Neuron (in vitro differentiated cells): ENCODE measurements at regions not wholly inside any gene's neighbourhood (a gene's known extent, or its start where the extent isn't known, plus 50 kb on each side); places are given as distances from the start of the nearest gene placed in this dataset.

Experiments used
- H2AFZ ChIP-seq: one replicate; pipeline ENCODE4 v1.6.1; 2013; ENCODE audit warnings: low read depth, mild to moderate bottlenecking, inconsistent platforms, low read length, moderate library complexity
- H3K27me3 ChIP-seq: one replicate; pipeline ENCODE4 v1.6.1; 2013; ENCODE audit warnings: low read length; ENCODE audit not compliant: insufficient read depth
- H3K36me3 ChIP-seq: one replicate; pipeline ENCODE4 v1.6.1; 2013; ENCODE audit warnings: low read length; ENCODE audit not compliant: insufficient read depth
- H3K4me1 ChIP-seq: one replicate; pipeline ENCODE4 v1.6.1; 2013; ENCODE audit warnings: low read length; ENCODE audit not compliant: insufficient read depth
- H3K4me3 ChIP-seq: 2 replicates; pipeline ENCODE4 v1.5.1; 2013; ENCODE audit warnings: mild to moderate bottlenecking, low read length, moderate library complexity
- H3K9me3 ChIP-seq: one replicate; pipeline ENCODE4 v1.6.1; 2013; ENCODE audit warnings: low read length

DNA sequence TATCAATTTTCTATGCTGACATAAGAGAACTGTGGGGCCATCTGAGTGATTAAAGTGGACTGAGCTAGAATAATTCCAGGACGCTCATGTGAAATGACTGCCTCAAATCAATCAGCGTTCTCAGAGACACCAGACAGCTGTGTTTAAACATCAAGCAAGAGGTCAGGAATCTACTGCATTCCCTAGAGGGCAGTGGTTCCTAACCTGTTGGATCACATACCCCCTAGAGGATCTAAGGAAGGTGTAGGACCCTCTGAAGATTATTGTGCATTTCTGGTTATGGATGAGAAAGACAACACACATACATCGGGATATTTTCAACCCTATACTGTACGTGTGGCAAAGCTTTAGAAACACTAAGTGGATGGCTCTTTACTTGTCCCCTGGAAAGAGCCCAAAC lies 51.8 kb upstream of the FREM2 start:
- H3K36me3 ChIP-seq = no peaks in the 10 kb centered on the region
- H3K4me1 ChIP-seq = no peaks in the 10 kb centered on the region
- no peak overlapping the region for H2AFZ ChIP-seq
- H3K9me3 ChIP-seq = no peaks in the 10 kb centered on the region
- no peak overlapping the region for H3K4me3 ChIP-seq
- H3K27me3 ChIP-seq = no peaks in the 10 kb centered on the region

DNA sequence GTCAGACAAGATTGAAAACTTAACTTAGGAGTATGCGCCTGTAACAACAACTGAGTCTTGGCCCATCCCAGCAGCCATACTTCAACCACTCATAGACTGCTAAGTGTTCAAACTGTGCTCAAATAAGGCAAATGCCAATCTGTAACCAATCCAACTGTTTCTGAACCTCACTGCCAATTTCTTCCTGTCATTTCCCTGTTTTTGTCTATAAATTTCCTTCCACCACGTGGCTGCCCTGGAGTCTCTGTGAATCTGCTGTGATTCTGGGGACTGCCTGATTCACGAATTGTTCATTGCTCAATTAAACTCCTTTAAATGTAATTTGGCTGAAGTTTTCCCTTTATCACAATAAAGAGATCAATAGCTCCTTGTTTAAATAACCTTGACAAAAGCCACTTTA lies 50.8 kb upstream of the FREM2 start:
- Histone ChIP-seq H3K36me3 (no peaks in the 10 kb centered on the region), H2AFZ (no peak overlapping the region), H3K9me3 (no peaks in the 10 kb centered on the region), H3K4me3 (no peak overlapping the region), H3K27me3 (no peaks in the 10 kb centered on the region), H3K4me1 (no peaks in the 10 kb centered on the region)

DNA sequence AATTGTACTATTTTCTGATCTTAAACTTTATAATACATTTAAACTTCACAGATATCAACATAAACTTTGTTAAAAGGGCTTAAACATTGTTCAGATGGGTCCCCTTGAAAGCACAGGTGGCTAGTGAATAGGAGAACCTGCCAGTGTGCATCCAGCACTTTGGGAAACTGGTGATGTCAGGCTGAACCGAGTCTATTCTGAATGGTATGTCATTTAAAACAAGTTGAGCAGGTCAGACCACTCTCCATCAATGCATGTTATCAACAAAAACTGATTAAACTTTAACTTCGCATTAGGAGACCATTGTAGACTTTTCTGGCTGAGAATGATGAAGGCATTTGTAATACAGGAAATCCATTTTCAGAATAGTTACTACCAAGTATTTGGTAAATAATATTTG lies 50.1 kb upstream of the FREM2 start:
- no peaks in the 10 kb centered on the region for H3K9me3 ChIP-seq
- H3K27me3 ChIP-seq = no peaks in the 10 kb centered on the region
- H3K36me3 ChIP-seq = no peaks in the 10 kb centered on the region
- no peak overlapping the region for H3K4me3 ChIP-seq
- no peak overlapping the region for H2AFZ ChIP-seq
- no peaks in the 10 kb centered on the region for H3K4me1 ChIP-seq
